GM19239 (cell line): ENCODE measurements at regions not wholly inside any gene's neighbourhood (a gene's known extent, or its start where the extent isn't known, plus 50 kb on each side); places are given as distances from the start of the nearest gene placed in this dataset.

Experiments used
- DNase-seq: peaks from one replicate; pipeline ENCODE4 v3.0.0; 2011; ENCODE audit warnings: low spot score; ENCODE audit not compliant: insufficient read length
- FAIRE-seq: peaks from 2 replicates; lab custom pipeline; 2011; peaks lifted over from hg19 to GRCh38; lab: Jason Lieb, UNC

DNA sequence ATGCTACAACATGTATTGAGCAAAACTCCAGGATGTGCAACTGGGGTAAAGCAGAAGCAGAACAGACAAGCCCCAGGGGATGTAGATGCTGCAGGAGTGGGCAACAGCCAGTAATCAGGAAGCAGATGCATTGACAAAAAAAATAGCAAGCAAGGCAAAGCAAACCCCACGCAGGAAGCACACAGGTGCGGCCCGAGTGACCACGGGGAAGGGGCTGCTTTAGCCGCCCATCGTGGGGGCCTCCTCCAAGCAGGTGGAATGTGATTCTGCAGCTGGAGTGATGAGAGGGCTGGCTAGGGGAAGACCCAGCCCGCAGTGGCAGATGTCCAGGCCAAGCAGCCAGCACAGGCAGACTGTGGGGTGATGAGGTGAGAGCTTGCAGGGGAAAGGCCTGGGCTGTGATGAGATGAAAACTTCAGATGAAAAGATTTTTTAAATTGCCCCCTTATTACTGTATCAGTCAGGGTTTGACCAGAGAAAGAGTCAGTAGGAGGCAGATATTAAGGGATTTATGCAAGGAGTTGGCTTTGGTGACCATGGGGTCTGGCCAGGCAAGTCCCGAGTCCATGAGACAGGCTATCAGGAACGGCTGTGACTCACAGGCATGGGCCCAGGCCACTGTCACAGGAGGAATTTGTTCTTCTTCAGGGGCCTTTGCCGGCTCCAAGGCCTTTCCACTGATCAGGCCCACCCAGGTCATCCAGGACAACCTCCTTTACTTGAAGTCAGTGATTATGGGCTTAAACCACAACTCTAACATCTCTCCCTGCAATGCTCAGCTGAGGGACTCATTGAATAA is 207.6 kb downstream of the ANKRD60 start:
- DNase-seq (no peak), FAIRE-seq (no peak)

DNA sequence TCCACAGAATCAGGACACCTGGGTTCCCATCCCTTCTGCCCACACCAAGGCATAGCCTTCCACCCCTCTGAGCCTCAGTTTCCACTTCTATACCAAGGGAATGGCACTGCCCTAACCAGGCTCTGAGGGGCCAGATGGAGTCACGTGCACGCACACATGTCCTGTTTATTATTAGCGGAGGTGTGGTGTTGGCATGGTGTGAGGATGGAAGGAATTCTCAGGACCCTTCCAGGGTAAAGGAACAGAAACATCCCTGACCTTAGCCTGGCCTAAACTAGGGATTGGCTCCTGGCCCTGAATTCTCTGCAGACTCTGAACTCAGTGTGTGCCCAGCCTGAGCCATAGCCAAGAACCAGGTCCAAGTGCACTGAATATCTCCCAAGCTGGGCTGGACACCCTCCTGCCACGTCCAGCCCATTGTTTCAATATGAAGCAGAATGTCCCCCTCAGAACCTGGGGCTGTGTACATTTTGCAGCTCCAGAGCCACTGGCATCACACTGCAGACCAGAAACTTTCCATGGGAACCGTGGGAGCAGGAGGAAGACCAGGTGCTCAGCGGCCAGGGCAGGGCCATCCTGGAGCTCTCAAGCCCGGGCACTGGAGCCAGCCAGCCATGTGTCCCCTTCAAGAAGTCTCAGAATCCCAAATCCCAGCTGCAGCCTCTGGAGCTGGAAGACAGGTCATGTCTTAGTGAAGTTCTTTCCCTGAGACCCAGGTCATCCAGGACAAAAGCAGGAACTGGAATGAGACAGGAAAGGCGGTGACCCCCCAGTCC is 208.4 kb downstream of the ANKRD60 start:
- FAIRE-seq (no peak), DNase-seq (no peak)

DNA sequence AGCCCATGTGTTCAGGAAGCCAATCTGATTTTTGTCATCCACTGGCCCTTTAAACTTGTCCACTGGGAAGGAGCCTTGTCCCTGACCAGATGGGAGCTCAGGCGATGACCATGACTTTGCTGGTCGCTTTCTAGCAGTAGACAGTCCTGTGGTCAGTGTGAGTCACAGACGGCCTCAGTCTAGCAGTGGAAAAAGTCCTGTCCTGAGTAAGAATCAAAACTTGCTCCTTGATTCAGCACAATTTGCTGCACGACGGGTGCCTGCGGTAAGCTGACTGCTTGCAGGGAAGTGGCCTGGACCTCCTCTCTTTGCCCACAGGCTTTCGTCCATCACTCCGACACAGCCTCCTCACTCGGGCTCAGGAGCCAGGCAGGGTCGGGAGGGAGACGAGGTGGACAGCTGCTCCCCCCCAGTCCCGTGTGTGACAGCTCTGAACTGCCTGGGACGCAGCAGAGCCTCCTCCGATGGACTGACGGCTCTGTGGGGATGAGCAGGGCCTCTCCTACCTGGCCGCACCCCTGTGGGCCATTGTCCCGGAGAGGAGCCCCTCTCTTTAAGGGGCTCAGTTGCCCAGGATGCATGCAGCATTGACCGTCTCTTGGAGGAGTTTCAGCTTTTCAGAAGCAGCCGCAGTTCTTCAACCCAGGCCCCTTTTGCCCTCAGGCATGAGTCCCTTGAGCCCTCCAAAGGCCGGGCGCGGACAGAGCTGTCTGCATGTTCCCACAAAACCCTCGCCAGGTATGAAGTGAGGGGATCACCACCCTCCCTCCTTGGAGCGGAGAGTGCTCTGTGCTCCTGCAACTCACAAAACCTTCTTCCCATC is 209.2 kb downstream of the ANKRD60 start:
- FAIRE-seq: no peak

DNA sequence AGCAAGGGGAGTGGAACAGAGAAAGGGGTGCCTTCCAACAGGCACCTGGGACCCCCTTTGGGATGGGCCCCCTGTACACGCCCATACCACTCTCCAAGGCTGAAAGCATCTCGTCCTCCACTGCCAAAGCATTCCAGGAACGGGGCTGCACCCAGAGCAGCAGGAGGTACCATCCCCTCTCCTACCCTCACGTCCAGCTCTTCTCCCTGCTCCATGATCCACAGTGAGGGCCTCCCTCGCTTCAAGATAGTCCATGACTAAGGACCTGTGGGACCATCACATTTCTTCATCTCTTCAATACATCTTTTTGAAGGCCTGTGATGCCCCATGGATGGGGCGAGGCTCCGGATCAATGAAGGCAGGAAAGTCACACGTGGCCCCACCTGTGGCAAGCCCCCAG is 209.9 kb downstream of the ANKRD60 start:
- FAIRE-seq (no peak), DNase-seq (no peak)

More for the DNA sequence above, 209.2 kb downstream of the ANKRD60 start:
- no peak for DNase-seq

DNA sequence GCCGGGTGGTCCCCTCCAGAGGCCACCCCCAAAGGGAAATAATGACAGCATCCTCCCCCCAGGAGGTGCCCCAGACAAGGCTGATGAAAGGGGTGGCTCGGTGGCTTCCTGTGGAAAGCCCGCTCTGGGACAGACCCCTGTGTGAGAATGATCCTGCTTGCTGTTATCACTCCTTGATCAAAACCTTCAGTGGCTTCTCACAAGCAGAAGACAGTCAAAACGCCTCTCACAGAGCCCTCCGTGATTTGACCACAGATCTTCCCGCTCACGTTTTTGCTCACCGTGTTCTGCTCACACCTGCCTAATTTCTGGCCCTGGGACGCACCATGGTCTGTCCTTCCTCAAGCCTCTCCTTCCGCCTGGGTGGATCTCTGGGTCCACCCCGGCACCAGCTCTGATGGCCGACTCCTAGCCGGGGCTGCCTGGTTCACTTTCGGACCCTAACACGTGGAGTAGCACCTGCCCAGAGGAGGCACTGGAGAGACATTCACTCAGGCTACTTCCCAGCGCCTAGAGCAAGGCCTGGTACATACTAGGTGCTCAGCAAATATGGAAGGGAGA is 210.4 kb downstream of the ANKRD60 start:
- no peak for FAIRE-seq

DNA sequence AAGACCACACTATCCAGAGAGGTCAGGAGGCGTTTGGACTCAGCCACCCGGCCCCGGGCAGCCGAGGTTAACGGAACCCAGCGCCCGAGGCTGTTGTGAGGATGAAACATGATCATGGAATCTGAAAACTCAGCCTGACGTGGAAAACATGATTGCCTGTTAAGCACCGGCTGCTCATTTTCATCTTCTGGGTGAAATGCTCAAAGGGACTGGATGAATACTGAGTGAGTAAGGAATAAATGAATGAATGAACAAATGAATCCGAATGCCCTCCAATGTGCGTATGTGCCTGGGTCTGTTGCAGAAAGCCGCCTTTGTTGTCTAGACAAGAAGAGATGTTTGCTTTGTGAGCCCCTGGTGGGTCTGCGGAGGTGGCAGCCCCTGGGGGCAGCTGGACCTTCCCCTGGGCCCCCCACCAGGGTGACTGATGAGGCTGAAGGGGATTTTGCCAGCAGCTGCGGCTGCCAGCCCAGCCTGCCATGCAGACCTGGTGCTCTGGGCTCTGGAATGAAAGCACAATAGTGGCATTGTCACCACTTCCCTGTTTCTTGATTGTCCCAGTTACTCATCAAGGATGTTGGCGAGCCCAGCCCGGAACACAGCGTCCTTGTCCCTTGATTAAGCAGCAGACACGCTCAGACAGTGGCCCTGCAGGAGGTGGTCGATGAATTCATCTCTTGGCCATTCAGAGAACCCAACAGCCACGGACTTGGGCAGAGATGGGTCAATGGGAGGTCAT is 211.1 kb downstream of the ANKRD60 start:
- DNase-seq (no peak), FAIRE-seq (no peak)

More for the DNA sequence above, 210.4 kb downstream of the ANKRD60 start:
- DNase-seq: no peak

DNA sequence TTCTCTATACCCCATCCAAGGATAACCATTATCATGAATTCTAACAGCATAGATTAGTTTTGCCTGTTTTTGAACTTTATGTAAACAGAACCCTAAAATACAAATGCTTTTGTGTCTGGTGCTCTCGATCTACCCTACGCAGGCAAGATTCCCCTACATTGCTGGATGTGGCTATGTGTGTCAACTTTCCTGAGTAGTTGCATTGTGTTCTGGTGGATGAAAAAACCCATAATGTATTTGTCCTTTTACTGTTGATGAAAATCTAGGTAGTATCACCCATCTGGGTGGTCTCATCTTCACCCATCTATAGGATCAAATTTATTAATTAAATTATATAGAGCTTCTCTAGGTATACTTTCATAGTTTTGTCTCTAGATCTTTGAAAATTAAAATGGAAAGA is 211.7 kb downstream of the ANKRD60 start:
- DNase-seq (no peak), FAIRE-seq (no peak)

DNA sequence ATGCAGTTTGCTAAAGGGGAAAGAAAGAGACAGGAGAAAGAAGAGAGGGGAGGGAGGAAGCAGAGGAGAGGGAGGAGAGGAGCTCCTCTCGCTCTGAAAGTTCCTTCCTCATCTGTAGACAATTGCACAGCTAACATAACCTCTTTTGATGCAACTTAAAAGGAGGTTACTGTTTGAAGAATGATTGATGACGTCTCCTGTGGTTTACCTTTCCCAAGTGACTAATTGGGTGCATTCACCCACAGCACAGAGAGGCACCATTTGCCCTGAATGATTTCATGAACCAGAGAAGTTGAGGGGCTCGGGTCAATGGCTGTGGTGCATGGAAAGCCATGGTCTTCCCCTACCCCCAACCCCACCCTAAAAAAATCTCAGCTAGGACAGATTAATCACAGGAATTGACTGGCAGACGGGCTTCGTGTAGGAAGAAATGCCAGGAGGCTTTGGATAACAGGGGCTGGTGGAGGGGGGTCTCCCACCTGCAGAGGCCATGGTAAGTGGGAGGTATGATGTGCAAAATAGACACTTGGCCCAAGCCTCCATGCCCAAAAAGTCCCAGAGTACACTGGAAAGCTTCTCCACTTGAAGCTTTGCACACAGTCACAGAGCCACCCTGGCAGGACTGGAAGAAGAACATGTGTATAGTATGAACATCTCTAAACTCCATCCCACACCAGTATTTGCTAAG is 213.7 kb downstream of the ANKRD60 start:
- FAIRE-seq (no peak), DNase-seq (no peak)

DNA sequence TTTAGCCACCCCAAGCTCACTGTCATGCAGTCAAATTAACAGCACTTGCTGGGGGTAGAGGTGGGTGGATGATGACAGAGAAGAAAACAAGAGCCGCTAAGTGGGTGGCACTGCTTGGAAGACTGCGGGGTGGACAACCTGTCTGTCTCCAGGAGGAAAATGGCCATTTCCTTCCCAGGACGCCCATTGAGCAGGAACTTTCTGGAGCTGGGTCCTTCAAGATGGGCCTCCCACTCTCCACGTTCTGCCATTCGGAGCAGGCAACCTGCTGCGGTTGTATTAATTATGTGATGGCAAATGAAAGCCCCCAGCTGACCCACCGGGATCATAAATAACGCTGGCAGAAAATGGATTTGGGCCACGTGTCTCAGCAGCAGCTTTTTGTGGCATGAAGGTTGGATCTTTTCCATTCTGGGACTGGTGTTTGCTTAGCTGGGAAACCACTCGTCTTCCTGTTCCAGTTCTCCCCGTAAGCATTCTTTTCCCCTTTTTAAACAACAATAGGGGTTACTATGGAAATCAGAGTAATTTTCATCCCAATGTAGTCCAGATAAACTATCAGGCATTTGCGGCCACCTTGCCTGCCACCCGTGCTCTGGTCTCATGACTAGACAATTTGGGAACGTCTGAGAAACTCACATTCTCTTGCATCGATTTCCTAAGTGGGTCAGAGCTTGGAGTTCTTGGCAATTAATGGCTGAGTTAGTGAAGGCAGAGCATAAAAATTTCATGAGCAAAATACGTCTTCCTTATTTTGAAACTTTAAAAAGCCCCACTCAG is 215.5 kb downstream of the ANKRD60 start:
- FAIRE-seq: no peak

DNA sequence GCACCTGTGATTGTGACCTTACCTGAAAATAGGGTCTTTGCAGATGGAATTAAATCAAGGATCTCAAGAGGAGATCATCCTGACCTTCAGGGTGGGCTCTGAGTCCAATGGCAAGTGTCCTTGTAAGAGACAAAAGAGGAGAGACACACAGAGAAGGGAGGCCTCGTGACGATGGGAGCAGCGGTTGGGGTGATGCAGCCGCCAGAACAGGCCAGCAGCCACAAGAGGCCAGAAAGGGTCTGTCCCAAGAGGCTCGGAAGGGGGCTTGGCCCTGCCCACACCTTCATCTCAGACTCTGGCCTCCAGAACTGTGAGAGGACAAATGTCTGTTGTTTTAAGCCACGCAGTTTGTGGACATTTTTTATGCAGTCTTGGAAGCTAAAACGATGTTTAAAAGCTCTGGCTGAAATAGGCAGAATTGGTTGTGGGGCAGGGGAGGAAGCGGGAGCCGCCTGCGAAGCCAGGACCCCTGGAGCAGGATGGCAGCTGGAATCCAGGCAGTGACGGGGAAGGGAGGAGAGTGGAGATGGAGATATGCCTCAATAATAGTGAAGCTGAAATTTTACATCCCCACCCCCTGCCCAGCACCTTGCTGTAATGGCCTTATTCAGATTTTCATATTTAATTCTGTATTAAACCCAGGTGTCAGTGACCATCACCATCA is 216.4 kb downstream of the ANKRD60 start:
- DNase-seq: no peak
- FAIRE-seq: no peak

More for the DNA sequence above, 215.5 kb downstream of the ANKRD60 start:
- DNase-seq: no peak

DNA sequence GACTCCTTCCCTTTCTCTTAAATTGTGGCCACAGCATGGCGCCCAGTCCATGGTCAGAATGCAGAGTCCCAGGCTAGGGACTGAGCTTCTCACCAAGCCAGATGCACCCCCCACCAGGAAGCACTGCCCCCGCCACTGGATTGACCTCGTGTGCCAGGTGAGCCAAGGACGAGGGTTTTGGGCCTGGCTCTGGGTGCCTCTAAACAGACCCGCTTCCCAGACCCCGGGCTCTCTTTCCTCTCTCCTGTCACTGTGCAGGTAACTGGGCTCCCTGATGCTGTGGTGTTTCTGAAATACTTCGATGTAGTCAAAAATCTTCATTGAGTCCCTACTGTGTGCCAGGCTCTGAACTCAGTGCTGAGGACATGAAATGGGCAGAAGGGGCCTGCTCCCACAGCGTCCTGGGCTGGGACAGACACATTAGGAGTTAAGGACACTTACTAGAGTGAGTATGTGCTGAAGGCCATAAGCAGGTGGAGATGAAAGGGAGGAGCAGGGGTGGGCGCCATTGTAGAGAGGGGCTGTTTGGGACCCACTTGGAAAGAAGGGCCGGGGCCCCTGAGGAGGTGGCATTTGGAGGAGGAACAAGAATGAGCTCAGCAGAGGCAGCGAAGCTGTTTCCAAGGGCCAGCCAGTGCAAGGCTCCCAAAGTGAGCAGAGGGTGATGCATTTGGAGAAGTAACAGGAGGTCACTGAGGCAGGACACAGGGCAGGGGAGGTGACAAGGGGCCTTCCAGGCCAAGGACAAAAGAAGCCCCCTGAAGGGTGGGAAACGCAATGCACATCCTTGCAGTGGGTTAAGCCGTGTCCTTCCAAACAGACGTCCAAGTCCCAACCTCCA is 217.1 kb downstream of the ANKRD60 start:
- no peak for DNase-seq
- FAIRE-seq: no peak

DNA sequence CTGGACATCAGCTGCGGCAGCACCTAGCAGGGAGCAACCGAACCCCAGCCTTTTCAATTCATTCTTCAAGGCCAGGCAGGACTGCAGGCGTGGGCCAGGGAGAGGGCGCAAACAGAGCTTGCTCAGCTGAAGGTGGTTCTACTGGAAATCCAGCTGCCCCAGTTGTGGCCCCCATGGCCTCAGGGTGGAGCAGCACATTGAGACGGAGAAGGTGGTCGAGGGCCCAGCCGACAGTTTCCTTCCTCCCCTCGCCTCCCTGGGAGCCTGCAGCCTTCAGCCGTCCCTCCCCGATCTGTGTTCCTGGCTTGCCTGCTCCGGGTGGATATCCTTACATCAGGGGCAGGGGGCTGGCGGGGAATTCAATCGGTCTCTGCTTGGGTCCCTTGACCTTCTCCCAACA is 217.8 kb downstream of the ANKRD60 start:
- FAIRE-seq: no peak
- DNase-seq: no peak

DNA sequence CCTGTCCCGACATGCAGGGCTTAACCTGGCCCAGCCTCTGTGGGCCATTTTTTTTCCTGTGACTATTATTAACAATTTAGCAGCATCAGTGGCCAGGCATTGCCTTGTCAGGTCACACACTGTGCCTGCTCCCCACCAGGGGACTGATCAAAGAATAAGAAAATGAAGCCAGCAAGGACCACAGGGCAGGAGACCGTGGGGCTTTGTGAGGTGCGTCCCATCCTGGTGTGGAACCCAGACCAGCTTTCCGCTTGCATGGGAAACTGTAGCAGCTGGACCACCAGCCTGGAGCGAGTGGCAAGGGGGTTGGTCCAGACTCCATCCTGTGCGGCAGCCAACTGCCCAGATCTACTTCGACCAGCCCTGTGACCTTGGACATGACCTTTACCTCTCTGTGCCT is 218.3 kb downstream of the ANKRD60 start:
- DNase-seq: no peak
- FAIRE-seq: no peak

DNA sequence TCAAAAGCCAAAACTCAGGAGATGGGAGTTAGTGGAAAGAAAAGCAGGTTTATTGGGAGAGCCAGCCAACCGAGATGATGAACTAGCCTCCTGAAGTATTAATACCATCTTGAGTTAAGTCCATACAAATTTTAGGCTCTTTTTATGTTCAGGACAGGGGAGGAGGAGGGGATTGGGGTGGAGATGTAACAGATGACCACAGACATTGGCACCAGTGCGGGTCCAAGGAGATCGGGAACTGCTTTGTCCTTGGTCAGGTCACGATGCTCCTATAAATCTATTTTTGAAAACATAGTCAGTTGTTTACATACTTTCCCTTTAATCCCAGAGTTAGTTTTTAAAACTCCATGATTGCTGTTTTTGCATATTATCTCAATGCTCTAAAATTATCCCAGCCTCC is 219.6 kb downstream of the ANKRD60 start:
- no peak for FAIRE-seq
- DNase-seq: no peak

DNA sequence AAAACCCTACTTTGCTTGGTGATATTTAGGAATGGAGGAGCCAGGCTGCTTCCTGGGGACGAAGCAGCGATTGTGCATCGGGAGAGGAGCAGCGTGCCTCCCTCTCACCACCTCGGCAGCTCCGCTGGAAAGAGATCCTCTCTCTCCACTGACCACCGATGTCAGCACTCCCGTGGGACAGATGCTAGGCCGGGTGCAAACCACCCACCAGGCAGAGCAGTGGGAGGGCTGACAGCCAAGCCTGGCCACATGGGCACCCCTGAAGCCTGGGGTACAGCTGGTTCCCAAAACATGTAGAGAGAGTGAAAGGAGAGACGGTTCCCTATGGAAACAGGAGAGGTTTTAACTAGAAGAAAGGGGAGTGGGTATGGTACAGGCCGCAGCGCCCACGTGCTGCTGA is 220.0 kb downstream of the ANKRD60 start:
- DNase-seq (no peak), FAIRE-seq (no peak)

DNA sequence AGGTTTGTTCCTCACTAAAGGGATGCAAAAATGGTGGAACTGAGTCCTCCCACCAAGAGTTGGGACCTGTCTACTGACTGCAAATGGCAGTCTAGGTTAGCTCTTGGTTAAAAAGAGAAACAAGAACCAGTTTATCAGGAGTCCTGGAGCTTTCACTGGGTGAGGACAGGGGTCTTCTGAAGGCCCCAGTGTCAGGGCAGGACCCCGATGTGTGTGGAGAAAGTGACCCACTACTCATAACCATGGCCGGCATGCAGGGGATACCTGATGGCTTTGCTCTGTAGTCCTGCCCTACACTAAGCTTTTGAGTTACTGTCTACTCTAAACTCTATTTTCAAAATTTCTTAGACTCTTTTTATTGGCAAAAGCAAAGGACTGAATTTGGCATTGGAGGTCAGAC is 220.5 kb downstream of the ANKRD60 start:
- FAIRE-seq (no peak), DNase-seq (no peak)
